ENCODE measurements at regions not wholly inside any gene's neighbourhood (a gene's known extent, or its start where the extent isn't known, plus 50 kb on each side); places are given as distances from the start of the nearest gene placed in this dataset.
"Not testable (repeated sequence)": the region's sequence is repeated elsewhere in the genome, so short reads cannot be mapped to it uniquely, and the experiment has no call there.

- no peak for DNase-seq
Observed at GRCh38 chr7:12893292-12893691, 205.9 kb downstream of the ARL4A start.

GRCh38 chr7:12895296-12895695 is 207.9 kb downstream of the ARL4A start:
- no peak for DNase-seq

GRCh38 chr7:12896316-12896715 is 208.9 kb downstream of the ARL4A start:
- DNase-seq, result no peak

- DNase-seq, result no peak
Observed at GRCh38 chr7:12898004-12898403, 210.6 kb downstream of the ARL4A start.

- DNase-seq, result no peak
Observed at GRCh38 chr7:12898620-12899019, 211.2 kb downstream of the ARL4A start.

- DNase-seq, result no peak
Observed at GRCh38 chr7:12905671-12906070, 218.2 kb downstream of the ARL4A start.

- DNase-seq, result no peak
Observed at GRCh38 chr7:12907774-12908173, 220.3 kb downstream of the ARL4A start.

GRCh38 chr7:12909483-12909882 is 222.1 kb downstream of the ARL4A start:
- DNase-seq, result no peak

GRCh38 chr7:12911053-12911452 is 223.6 kb downstream of the ARL4A start:
- DNase-seq, result no peak

GRCh38 chr7:12913002-12913401 is 225.6 kb downstream of the ARL4A start:
- DNase-seq, result no peak

- no peak for DNase-seq
Observed at GRCh38 chr7:12917801-12918200, 230.4 kb downstream of the ARL4A start.

- DNase-seq, result no peak
Observed at GRCh38 chr7:12921751-12922345, 234.4 kb downstream of the ARL4A start.

GRCh38 chr7:12923971-12924370 is 236.5 kb downstream of the ARL4A start:
- DNase-seq, result no peak

GRCh38 chr7:12926206-12926605 is 238.8 kb downstream of the ARL4A start:
- no peak for DNase-seq

- DNase-seq, result no peak
Observed at GRCh38 chr7:12927635-12928434, 240.4 kb downstream of the ARL4A start.

- DNase-seq, result no peak
Observed at GRCh38 chr7:12929476-12930140, 242.2 kb downstream of the ARL4A start.

GRCh38 chr7:12930534-12930933 is 243.1 kb downstream of the ARL4A start:
- no peak for DNase-seq

- DNase-seq, result not testable (repeated sequence)
Observed at GRCh38 chr7:12931465-12931864, 244.0 kb downstream of the ARL4A start.

- no peak for DNase-seq
Observed at GRCh38 chr7:12939694-12940093, 252.3 kb downstream of the ARL4A start.

- DNase-seq, result no peak
Observed at GRCh38 chr7:12941512-12941911, 254.1 kb downstream of the ARL4A start.

GRCh38 chr7:12942609-12943008 is 255.2 kb downstream of the ARL4A start:
- no peak for DNase-seq

- no peak for DNase-seq
Observed at GRCh38 chr7:12943781-12944180, 256.3 kb downstream of the ARL4A start.

- no peak for DNase-seq
Observed at GRCh38 chr7:12945901-12946300, 258.5 kb downstream of the ARL4A start.

GRCh38 chr7:12947465-12947864 is 260.0 kb downstream of the ARL4A start:
- no peak for DNase-seq

All from activated CD4-positive, alpha-beta T cell treated with anti-CD3 and anti-CD28 coated beads, Interleukin-10, Interleukin-2, amounts not matched to agents 100 ng/mL and 50 ng/mL, durations not matched to agents 16 hours and 8 hours (primary cell).